ENCODE measurements at regions not wholly inside any gene's neighbourhood (a gene's known extent, or its start where the extent isn't known, plus 50 kb on each side); places are given as distances from the start of the nearest gene placed in this dataset.

GRCh38 chr12:90287585-90287984 is 578.9 kb upstream of the ATP2B1 start:
- TF ChIP-seq CTCF (IDR thresholded peaks at IDR 0.05) (no peak), POLR2A (IDR thresholded peaks at IDR 0.05) (no peak)

All from thyroid gland (tissue), 4 donors.